SK-N-SH (cell line): ENCODE measurements at regions not wholly inside any gene's neighbourhood (a gene's known extent, or its start where the extent isn't known, plus 50 kb on each side); places are given as distances from the start of the nearest gene placed in this dataset.

Source experiments
- CTCF ChIA-PET: fragments of 300-600, 350-600 bp; formaldehyde crosslinking; extraction: SDS; loops from one replicate; lab custom pipeline; 2021; lab: Yijun Ruan, JAX
- POLR2A ChIA-PET: fragments of 350-600 bp; sonication (Branson Sonifier 250); formaldehyde crosslinking; extraction: SDS; loops from one replicate; lab custom pipeline; 2020; ENCODE audit warnings: antibody characterized with exemption, inconsistent platforms; lab: Yijun Ruan, JAX
- DNase-seq: peaks from one replicate; pipeline ENCODE4 v3.0.0; 2012
- H2AFZ ChIP-seq: fragments of 200-600 bp; sonication (generic); 2 replicates; pipeline ENCODE4 v1.8.1; 2016; ENCODE audit warnings: antibody characterized with exemption, mild to moderate bottlenecking, low read depth
- H3F3A ChIP-seq: fragments of 200-600 bp; sonication (generic); replicated peaks from 2 replicates; pipeline ENCODE3; 2016; ENCODE audit warnings: antibody characterized with exemption, mild to moderate bottlenecking; ENCODE audit not compliant: insufficient read depth
- H3K27ac ChIP-seq, 2 experiments: fragments of 200-500 bp in 1 of 2; fragments of 200-600 bp in 1 of 2; sonication (Bioruptor generic) in 1 of 2; sonication (generic), shearing (Covaris generic) in 1 of 2; 2 replicates each; pipeline versions ENCODE4 v1.5.1 to v1.6.1; 2014 to 2016; ENCODE audit warnings: low read depth in 2 of 2, inconsistent platforms in 1 of 2, low read length in 1 of 2, mild to moderate bottlenecking in 1 of 2, mixed read lengths in 1 of 2
- H3K27me3 ChIP-seq: fragments of 200-600 bp; sonication (generic), shearing (Covaris generic); 2 replicates; pipeline ENCODE4 v1.6.1; 2016; ENCODE audit warnings: mixed run types; ENCODE audit not compliant: insufficient read depth
- H3K36me3 ChIP-seq, 2 experiments: fragments of 200-500 bp in 1 of 2; fragments of 200-600 bp in 1 of 2; sonication (Bioruptor generic) in 1 of 2; sonication (generic) in 1 of 2; replicated peaks in 1 of 2; 2 replicates each; pipeline versions ENCODE3 to v1.5.1; 2014 to 2016; ENCODE audit warnings: low read length in 1 of 2, mild to moderate bottlenecking in 1 of 2; ENCODE audit not compliant: insufficient read depth in 2 of 2, control insufficient read depth in 1 of 2
- H3K4me1 ChIP-seq, 2 experiments: fragments of 200-500 bp in 1 of 2; fragments of 200-600 bp in 1 of 2; sonication (Bioruptor generic) in 1 of 2; sonication (generic), shearing (Covaris generic) in 1 of 2; 2 replicates each; pipeline versions ENCODE4 v1.5.1 to v1.6.1; 2014 to 2016; ENCODE audit warnings: low read depth in 1 of 2, low read length in 1 of 2, mixed run types in 1 of 2; ENCODE audit not compliant: insufficient read depth in 2 of 2, control insufficient read depth in 1 of 2
- H3K4me2 ChIP-seq: fragments of 200-600 bp; sonication (generic), shearing (Covaris generic); 2 replicates; pipeline ENCODE4 v1.6.1; 2017; ENCODE audit warnings: mixed run types
- H3K4me3 ChIP-seq, 2 experiments: fragments of 200-500 bp in 1 of 2; fragments of 200-600 bp in 1 of 2; sonication (Bioruptor generic) in 1 of 2; sonication (generic), shearing (Covaris generic) in 1 of 2; 2 replicates each; pipeline versions ENCODE4 v1.5.1 to v1.8.1; 2014 to 2016; ENCODE audit warnings: low read depth in 2 of 2, inconsistent platforms in 1 of 2, low read length in 1 of 2, mild to moderate bottlenecking in 1 of 2, mixed read lengths in 1 of 2, moderate library complexity in 1 of 2
- H3K79me2 ChIP-seq: fragments of 200-600 bp; sonication (generic); 2 replicates; pipeline ENCODE4 v1.8.1; 2017; ENCODE audit warnings: mild to moderate bottlenecking; ENCODE audit not compliant: insufficient read depth
- H3K9ac ChIP-seq: fragments of 200-600 bp; sonication (generic); 2 replicates; pipeline ENCODE4 v1.6.1; 2017; ENCODE audit warnings: mixed run types
- H3K9me2 ChIP-seq: fragments of 200-600 bp; sonication (generic); 2 replicates; pipeline ENCODE4 v1.6.1; 2017; ENCODE audit warnings: mixed run types
- H3K9me3 ChIP-seq: fragments of 200-600 bp; sonication (generic); 2 replicates; pipeline ENCODE4 v1.6.1; 2017; ENCODE audit warnings: mixed run types, mild to moderate bottlenecking, moderate library complexity
- H4K20me1 ChIP-seq: fragments of 200-600 bp; sonication (generic); 2 replicates; pipeline ENCODE4 v1.6.1; 2017; ENCODE audit warnings: mild to moderate bottlenecking, mixed run types; ENCODE audit not compliant: insufficient read depth
- EZH2phosphoT487 ChIP-seq: fragments of 200-600 bp; sonication (generic); IDR thresholded peaks from 2 replicates; pipeline ENCODE4 v1.6.1; 2017; ENCODE audit warnings: low read depth, mixed run types, mild to moderate bottlenecking, antibody characterized with exemption, moderate library complexity, borderline replicate concordance
- FOSL2 ChIP-seq: IDR thresholded peaks from 2 replicates; pipeline ENCODE4 v1.4.0; 2012; ENCODE audit warnings: low read depth, mild to moderate bottlenecking, moderate library complexity, borderline replicate concordance
- GABPA ChIP-seq: IDR thresholded peaks from 2 replicates; pipeline ENCODE4 v1.4.0; 2012; ENCODE audit warnings: low read depth, mild to moderate bottlenecking
- JUND ChIP-seq: IDR thresholded peaks from 2 replicates; pipeline ENCODE4 v1.4.0; 2012
- MEF2A ChIP-seq: IDR thresholded peaks from 2 replicates; pipeline ENCODE4 v1.4.0; 2012; ENCODE audit warnings: low read depth, borderline replicate concordance
- NFIC ChIP-seq: IDR thresholded peaks from 2 replicates; pipeline ENCODE4 v1.4.0; 2012; ENCODE audit warnings: borderline replicate concordance
- PBX3 ChIP-seq: IDR thresholded peaks from 2 replicates; pipeline ENCODE4; 2012
- POLR2AphosphoS5 ChIP-seq: IDR thresholded peaks from 2 replicates; pipeline ENCODE4 v1.6.1; 2012; ENCODE audit warnings: low read depth, low read length
- RFX5 ChIP-seq: IDR thresholded peaks from 2 replicates; pipeline ENCODE4 v1.6.1; 2012; ENCODE audit warnings: mild to moderate bottlenecking, improper control_type of control experiment, low read length
- RXRA ChIP-seq: IDR thresholded peaks from 2 replicates; pipeline ENCODE4 v1.4.0; 2012; ENCODE audit warnings: low read depth, mild to moderate bottlenecking, borderline replicate concordance
- SIN3A ChIP-seq: IDR thresholded peaks from 2 replicates; pipeline ENCODE4 v1.6.1; 2012; ENCODE audit warnings: low read depth, mild to moderate bottlenecking, low read length, moderate library complexity, borderline replicate concordance
- TCF12 ChIP-seq: IDR thresholded peaks from 2 replicates; pipeline ENCODE4 v1.4.0; 2012
- USF1 ChIP-seq: IDR thresholded peaks from 2 replicates; pipeline ENCODE4 v1.4.0; 2012; ENCODE audit warnings: low read depth, borderline replicate concordance
- WGBS: methylation state at CpG from one replicate; pipeline ENCODE4 v1.1.6; 2017; ENCODE audit warnings: low lambda C conversion rate; 5-methylcytosine and 5-hydroxymethylcytosine counted together

- CTCF ChIA-PET: no interaction called here
- POLR2A ChIA-PET: no interaction called here
- Histone ChIP-seq H3K9me3 (no peaks in the 10 kb centered on the region), H3K4me2 (no peak overlapping the region), H3K4me1 (peaks cover 0 to 19% of the 10 kb centered on the region in 2 experiments; a peak in 3 of 4 replicates), H3K27ac (no peak overlapping the region), H3F3A (peaks cover 13% of the 10 kb centered on the region), H3K4me3 (no peak overlapping the region), H2AFZ (no peak overlapping the region; the same call in 1 of the 2 replicates), H3K36me3 (no peaks in the 10 kb centered on the region), H3K9me2 (no peaks in the 10 kb centered on the region), H4K20me1 (no peaks in the 10 kb centered on the region), H3K27me3 (no peaks in the 10 kb centered on the region), H3K79me2 (no peaks in the 10 kb centered on the region), H3K9ac (no peak overlapping the region)
- no peak for DNase-seq
- 76% methylated on average over 3 of the region's 3 CpGs for WGBS
- TF ChIP-seq RXRA (no peak), PBX3 (no peak), GABPA (no peak), TCF12 (no peak), USF1 (0 out of 2 replicates have a peak, but pooled peaks have one; percentile 8), JUND (no peak), POLR2AphosphoS5 (no peak), RFX5 (no peak)
These were observed 662.4 kb downstream of the SLITRK1 start for GRCh38 chr13:83219832-83220231.

GRCh38 chr13:83216479-83217245, 665.6 kb downstream of the SLITRK1 start:
- Histone ChIP-seq H3K9ac (no peak overlapping the region), H3K9me2 (no peaks in the 10 kb centered on the region), H4K20me1 (no peaks in the 10 kb centered on the region), H3K9me3 (no peaks in the 10 kb centered on the region), H3K36me3 (no peaks in the 10 kb centered on the region), H3K27me3 (no peaks in the 10 kb centered on the region), H3K27ac (peak overlapping the region; percentile 68 to 73; a peak in 3 of 4 replicates), H3F3A (peaks cover 26% of the 10 kb centered on the region), H2AFZ (peak overlapping the region; percentile 72), H3K4me3 (no peak overlapping the region), H3K4me1 (peaks cover 0 to 18% of the 10 kb centered on the region in 2 experiments; a peak in 3 of 4 replicates), H3K4me2 (peak overlapping the region; percentile 42; the same call in 1 of the 2 replicates), H3K79me2 (no peaks in the 10 kb centered on the region)
- DNase-seq: no peak
- WGBS: 50% methylated on average over 1 of the region's 1 CpG
- CTCF ChIA-PET: no interaction called here
- POLR2A ChIA-PET: no interaction called here
- TF ChIP-seq PBX3 (no peak), MEF2A (no peak), FOSL2 (0 out of 2 replicates have a peak, but pooled peaks have one; percentile 3), TCF12 (0 out of 2 replicates have a peak, but pooled peaks have one; percentile 13), SIN3A (no peak), EZH2phosphoT487 (no peak), NFIC (no peak), RXRA (no peak), JUND (no peak), RFX5 (no peak)
- TF ChIP-seq, all 33 proteins: peak for 2
